LHCN-M2 (cell line): ENCODE measurements at regions not wholly inside any gene's neighbourhood (a gene's known extent, or its start where the extent isn't known, plus 50 kb on each side); places are given as distances from the start of the nearest gene placed in this dataset.
A peak's percentile ranks its signal among the peaks of the same experiment; 100 is the strongest.

Source experiments
- DNase-seq: peaks from one replicate; pipeline ENCODE4 v3.0.0-alpha.2; 2012; ENCODE audit warnings: low read depth

DNA sequence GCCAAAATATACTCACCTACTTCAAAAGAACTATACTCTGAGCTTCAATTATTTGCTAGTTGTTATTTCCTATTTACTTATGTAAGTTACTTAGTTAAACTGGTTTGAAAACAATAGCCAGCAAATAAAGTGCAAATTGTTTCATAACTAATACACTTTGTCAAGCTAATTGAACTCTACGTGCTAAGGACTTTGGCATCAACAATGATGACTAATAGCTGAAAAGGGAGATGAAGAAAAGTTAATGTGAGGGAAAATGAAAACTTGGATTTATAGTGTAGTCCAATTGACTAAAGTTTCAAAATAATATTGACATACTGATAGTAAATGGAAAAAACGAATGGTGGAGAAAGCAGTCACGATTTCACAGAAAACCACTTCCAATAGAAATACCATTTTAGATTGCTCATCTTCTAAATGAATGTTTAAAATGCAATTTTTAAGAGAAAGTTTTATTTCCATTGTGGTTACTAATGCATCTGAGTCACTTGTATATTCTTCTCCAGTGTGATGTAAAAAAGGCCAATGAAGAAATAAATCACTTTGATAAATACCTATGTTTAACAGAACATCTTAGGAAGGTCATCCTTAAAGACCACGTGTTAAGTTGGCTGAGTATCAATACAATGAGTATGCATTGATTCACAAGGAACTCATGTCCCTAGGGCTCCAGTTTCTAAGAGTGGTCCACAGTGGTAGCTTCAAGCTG lies 455.2 kb downstream of the LTN1 start:
- DNase-seq: peak; percentile 82

DNA sequence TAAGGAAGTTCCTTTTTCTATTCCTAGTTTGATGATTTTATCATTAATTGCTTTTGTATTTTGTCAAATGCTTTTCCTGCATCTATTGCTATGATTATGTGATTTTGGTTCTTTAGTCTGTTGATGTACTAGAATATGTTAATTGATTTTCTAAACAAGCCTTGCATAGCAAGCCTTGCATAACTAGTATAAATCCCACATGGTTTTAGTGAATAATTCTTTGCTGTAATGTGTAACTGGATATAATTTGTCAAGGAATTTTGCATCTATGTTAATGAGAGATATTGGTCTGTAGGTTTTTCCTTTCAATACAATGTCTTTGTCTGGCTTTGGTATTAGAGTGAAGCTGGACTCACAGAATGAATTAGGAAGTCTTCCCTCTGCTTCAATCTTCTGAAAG lies 460.2 kb downstream of the LTN1 start:
- DNase-seq: no peak

DNA sequence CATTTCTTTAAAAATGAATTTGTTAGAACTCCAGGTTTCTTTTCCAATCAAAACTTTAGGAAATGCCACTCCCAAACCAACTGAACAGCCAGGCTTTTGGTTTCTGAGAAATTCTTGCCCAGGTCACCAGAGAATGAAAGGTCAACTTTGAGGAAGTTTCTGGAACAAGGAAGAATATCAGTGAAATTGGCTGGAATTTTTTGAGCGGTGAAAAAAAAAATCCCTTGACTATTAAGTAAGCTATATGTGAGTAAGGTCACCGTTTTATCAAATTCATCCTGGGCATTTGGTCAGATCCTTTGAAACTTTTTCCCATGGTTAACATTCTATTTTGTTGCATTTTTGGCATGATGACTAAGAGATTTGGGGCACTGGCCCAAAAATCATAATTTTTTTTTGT lies 469.3 kb downstream of the LTN1 start:
- DNase-seq: peak; percentile 26

DNA sequence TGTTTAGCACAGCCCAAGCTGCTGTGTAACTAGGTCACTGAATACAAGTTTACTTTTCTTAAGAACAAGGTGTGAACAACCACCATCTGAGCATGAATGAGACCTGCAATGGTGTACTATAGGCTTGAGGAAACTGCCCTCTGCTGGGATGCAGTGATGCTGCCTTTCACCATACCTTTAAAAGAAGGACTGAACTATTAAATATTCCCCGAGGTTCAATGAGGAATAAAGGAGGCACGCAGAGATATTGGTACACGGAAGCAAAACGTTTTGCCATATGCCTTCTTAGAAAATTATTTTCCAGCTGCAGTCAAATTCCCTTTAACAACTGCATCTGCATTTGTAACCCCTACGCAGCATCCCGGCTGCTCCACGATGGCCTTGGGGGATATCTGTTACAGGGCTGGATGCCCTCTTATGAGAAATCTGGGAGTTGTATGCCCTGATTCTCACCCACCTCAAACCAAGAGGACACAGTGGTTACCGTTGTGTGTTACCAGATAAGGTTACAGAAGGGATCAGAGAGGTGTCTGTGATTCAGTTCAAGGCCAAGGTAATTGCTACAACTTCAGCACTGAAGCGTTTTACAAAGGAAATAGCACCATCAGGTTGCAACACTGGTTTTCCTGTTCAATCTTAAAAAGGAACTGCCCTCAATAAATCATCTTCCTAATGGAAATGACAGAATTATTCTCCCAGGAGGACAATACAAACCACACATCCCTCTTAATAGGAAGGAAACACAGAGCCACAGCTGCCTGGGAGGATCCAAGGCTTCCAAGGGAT lies 470.5 kb downstream of the LTN1 start:
- peak; percentile 38 for DNase-seq

DNA sequence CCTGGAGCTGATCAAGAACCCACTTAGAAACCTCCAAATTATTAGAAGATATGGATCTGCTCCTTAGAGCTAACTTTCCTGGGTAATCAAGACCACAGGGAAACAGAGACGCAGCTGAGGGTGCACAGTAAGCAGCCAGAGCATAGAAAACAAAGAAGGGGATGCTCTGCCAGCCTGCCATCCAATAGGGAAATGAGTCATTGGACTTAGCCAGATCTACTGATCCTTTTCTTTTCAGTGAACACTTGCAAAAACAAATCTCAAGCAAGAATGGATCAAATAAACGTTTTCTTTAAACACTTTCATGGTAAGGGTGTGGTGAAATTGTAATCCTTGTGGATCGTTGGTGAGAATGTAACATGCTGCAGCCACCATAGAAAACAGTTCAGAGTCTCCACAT lies 474.0 kb downstream of the LTN1 start:
- peak; percentile 65 for DNase-seq

DNA sequence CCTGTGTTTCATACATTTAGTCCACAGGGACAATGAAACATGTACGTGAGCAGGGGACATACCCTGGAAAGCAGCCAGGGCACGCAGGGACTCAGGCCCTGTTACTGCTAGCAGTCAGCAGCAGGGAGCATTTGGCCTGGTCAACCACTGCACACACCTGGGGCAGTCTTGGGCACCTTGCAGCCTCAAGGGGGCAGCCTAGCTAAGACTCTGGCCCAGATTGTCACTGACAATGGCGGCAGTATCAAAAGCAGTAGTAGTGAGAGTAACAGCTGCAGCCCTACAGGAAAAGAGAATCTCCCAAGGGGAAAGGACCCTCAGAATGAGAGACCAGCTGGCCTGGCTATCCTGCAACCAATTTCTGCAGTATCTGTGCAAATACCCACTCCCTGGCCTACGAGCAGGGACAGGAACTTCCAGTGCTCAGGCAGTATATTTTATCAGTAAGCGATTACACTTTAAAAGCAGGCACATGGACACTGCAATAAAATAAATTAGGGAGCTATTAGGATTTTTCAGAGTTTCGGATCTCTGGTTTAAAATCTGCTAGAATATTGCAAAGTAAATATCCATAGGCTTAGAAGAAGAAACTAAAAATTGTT lies 475.6 kb downstream of the LTN1 start:
- DNase-seq: peak; percentile 75

DNA sequence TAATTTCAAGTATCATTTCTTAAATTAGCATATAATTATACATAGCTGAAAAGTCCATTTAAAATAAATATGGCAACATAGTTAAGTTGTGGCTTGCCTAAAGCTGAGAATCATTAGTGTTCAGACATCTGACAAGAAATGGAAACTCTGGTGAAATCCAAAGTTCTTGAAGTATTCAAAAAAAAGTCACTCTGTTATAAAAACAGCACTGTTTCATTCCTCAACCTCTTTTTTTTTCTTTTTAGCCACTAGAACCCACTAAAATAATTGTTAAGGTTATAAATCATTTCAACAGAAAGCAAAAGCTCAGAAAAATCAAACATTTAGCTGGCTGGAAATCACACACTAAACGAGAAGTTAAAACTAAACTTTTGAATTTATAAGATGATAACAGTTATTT lies 476.7 kb downstream of the LTN1 start:
- DNase-seq: no peak

DNA sequence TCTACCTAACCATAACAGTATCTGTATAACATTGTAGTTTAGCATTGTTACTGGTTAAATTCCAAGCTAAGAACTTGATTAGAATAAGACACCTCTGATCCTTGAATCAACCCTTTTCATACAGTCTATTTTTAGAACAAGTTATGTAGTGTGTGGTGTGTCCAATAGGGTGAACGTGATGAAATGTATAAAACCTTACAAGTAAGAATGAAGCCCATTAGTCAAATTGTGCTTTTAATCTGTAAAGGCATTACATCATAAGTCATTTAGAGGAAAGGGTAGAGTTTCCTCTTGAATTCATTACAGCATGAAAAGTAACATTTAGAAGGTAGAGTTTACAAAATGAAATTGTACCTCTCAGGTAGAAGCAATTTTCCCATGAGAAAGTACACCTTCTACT lies 479.2 kb downstream of the LTN1 start:
- no peak for DNase-seq

DNA sequence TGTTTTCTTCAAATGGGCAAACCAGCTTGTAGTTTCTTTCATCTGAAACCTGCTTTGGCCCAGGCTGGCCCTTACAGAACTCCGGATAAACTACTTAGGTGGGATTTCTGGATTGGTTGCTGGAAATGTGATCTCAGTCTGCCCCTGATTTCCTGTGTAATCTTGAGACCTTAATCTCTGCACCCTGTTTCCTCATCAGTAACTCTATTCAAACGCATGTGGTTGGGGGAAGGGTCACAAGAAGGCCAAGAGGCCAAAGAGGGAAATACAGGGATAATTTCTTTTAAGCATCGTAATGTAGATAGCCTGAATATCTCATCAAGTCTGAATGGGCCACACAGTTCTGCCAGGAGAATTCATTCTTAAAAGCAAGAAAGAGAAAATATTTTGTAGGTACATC lies 483.6 kb downstream of the LTN1 start:
- DNase-seq: no peak

DNA sequence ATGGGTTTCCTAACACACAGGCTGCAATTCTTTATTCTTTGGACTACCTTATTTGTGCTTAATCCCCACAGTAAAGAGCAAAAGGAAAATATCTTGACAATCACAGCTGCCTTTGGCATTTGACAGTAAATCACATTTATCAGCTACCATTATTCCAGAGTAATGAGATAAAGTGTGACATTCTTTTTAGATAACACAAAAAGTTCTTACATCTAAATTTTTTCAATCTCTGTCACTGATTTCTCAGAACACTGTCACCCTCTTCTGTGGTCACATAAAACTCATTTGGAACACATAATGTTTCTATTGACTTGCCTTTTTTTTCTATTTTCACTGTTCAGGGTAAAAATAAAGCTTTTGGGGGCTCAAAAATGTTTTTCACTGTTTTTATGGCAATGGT lies 484.6 kb downstream of the LTN1 start:
- DNase-seq: no peak

DNA sequence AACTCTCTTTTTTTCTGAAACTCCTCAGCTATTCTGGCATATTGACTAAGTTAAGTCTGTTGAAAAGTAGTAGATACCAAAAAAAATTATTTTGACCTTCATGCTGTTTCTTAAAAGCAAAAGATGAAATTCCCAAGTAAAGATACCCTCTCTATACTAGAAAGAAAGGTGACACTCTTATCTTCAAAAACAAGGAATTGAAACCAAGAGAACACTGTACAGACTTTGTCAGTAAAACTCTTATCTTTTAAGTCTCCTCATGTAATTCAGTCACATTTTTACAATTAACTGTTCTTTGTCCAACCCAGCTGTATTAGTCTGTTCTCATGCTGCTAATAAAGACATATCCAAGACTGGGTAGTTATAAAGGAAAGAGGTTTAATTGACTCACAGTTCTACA lies 496.2 kb downstream of the LTN1 start:
- no peak for DNase-seq

DNA sequence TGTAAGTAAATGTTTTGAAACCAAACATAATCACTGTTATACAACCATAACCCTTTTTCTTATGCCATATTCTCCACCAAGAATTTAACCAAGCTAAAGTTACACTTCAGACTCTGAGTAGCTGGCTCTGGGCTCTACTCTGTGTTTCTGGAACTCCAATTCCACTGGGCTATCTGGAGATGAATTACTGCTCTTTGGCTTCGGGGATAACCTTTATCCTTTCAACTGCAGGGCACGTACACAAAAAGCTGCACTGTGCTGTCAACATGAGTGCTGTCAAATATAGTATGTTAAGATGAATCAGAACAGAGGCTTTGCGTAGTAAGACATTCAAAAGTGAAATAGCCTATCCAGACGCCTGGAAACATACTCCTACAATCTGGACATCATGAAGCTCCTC lies 500.6 kb downstream of the LTN1 start:
- DNase-seq: no peak

DNA sequence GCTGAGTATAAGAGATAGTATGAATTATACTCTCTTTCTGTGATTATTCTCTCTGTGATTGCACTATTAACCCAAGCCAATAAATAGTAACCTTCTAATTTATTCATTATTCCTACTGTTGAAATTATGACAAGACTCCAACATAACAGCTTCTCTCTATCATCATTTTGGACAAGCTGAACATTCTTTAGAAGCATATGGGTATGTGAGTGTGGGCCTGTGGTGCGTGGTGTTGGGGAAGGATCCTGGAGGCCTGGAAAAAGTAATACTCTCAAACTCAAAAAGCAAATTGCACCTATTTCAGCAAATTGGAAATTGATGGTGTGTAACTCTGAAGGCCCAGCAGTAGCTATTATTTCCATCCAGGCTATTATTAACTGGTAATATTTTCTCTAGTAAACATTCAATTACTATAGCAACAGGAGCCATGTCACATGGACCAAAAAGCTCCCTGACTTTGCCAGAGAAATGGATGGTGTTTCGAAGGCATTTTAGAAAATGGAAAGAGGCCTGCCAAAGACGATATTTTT lies 502.8 kb downstream of the LTN1 start:
- DNase-seq: no peak

DNA sequence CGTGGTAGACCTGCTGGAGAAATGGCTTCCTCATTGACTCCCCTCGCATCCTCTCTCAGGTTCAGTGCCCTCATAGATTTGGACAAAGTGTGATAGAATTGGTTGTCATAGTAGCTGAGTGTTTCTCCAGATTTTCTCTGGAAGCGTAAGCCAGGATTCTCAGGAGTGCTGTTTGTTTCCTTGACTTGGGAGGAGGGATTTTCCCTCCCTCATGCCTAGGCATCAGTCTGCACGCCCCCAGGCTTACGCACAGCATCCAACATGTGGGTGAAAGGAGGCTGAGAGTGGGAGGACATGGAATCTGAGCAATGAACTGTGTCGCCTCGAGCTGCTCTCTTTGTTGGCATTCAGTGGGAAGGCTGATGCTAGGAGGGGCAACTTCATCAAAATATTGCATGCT lies 503.5 kb downstream of the LTN1 start:
- no peak for DNase-seq

DNA sequence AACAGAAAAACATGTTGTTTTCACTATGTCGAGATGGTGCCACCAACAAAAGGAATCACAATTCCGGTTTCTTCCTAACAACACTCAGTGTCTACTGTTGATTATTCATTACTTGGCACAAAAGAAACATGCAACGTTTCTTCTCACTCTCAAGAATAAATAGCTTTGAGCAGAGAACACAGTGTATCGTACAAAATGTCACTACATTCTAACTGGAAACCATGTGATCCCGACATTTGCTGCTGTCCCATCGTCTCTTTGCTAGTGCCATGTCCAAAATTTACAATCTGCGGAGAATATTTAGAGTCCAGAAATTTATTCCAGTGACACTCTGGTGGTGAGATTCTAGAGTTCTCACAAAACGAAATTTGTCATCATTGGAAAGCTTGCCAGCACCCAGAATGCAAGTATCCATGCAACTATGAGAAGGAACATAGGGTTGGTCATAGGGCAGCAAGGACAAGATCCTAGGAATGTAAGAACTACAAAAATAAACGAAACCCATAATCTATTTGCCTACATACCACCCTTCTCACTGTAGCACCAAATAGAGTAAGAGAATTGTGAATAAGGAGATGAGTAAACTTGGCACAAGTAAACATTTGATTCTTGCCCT lies 505.1 kb downstream of the LTN1 start:
- peak; percentile 23 for DNase-seq

DNA sequence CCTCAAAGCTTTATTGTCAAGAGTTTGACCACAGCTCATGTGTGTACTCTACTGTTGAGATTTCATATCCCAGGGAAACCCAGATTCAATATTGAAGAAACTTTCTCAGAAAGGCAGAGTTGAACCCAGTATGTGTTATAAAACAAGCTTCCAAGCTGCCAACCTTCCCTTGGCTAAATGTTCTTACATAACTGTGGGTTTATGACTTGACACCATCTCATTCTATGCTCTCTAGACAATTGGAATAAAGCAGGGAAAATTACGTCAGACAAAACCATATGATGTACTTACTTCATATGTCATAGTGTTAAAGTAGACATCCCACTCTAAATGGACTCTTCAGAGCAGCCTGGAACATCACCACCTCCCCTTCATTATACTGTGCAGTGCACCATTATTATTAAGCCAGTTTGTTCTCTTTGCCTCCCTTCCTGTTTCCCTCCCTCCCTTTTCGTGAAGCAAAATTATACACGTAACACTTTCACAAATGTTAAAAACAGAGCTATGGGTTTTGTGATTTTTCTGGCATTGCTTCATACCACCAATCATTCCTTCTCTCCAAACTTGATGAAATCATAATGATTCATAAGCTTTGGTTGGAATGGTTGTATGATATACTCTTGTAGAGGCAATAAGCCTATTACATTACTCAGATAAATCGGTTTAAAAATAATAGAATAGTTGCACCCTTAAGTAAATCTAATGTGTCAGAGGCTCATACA lies 507.2 kb downstream of the LTN1 start:
- peak; percentile 74 for DNase-seq

DNA sequence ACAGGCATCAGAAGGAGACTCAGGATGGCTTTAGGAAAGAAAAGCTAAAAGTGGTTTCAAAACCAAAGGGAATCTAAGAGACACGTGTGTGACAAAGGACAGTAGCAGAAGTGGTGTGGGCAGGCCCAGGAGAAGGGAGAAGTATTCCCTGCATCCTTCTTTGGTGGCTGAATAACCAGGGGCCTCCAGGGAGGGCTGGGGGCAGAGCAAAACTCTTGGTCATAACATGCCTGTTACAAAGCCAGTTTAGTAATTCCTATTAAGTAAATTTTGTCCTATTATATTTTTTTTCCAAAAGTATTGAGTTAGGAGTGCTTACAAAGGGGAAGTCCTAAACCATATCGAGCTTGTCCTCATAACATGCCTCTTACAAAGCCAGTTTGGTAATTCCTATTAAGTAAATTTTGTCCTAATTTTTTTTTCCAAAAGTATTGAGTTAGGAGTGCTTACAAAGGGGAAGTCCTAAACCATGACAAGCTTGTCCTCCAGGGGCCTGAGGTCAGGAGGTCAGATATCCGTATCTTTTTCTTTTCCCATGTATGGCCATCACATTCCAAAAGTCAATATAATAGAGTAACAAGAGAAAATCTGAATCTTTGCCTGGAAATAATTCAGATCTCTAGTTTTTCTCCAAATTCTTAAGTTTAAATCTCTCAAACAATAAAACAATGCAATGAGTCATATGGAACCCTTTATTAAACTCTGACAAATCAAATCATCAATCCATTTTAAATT lies 509.2 kb downstream of the LTN1 start:
- DNase-seq: no peak

DNA sequence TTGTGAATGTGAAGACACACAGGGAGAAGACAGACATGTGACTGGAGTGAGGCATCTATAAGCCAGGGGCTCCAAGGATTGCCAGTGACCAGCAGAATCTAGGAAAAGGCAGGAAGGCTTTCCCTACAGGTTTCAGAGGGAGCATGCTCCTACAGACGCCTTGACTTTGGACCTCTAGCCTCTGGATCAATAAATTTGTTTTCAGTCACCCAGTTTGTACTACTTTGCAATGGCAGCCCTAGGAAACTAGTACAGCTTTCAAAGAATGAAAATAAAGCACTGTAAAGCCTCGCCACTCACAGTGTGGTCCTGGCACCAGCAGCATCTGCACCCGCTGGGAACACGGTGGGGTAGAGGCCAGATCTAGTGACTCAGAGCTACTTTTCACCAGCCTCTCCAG lies 510.0 kb downstream of the LTN1 start:
- DNase-seq: no peak

DNA sequence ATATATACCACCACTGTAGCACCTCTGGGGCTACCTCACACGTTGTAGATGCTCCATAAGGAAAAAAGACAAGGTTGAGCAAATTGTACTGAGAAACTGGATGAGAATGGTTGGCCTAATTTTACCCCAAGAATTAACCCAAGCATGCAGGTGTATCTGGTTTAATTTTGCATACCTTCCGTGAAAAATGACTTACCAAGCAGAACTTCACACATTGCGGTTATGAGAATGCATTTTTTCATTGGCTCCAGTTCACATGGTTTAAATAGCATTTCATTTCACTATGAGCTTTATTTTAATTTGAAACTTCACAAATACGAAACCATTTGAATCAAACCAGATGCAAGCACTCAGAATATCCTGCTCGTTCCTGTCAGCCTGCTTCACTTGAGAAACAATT lies 512.2 kb downstream of the LTN1 start:
- no peak for DNase-seq

DNA sequence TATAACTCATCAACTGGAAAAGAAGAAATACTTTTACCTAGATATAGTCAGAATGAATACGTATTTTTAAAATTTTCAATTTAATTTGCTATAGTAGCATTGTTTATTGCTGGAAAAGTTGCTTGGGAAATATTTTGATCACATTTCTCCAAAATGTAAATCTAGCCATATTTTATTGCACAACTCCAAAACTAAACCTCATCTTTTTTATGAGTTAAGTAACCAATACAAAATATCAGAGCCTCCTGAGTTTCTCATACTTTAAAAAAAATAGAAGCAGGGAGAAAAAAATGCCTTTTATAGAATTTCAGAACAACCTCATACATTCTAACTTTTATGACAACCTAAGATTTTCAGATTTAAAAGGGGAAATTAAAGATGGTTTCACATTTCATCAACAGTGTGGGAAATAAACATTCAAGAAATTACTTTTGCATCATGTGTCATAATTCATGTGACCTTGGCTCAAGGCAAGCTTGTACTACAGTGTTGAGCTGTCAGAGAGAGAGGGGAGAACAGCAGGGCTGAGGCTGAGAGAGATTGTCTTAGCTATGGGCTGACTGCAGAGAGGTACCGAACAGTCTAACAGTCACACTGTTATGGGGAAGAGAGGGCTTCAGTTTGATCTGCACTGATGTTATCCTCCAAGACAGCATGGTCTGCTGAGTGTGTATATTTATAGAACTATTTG lies 519.0 kb downstream of the LTN1 start:
- DNase-seq: peak; percentile 62
